Mesenchymal stem cell (in vitro differentiated cells and primary cell): ENCODE measurements at regions not wholly inside any gene's neighbourhood (a gene's known extent, or its start where the extent isn't known, plus 50 kb on each side); places are given as distances from the start of the nearest gene placed in this dataset.
"Not testable (repeated sequence)": the region's sequence is repeated elsewhere in the genome, so short reads cannot be mapped to it uniquely, and the experiment has no call there.

Source experiments
- DNase-seq: peaks from one replicate; pipeline ENCODE4 v3.0.0-alpha.2; 2013
- H2AFZ ChIP-seq: one replicate; pipeline ENCODE4 v1.6.1; 2013; ENCODE audit warnings: low read depth, mild to moderate bottlenecking, control low read depth, inconsistent platforms, low read length, moderate library complexity
- H2AK5ac ChIP-seq: 2 replicates; pipeline ENCODE4 v1.6.1; 2013; ENCODE audit warnings: low read length, moderate library complexity, mild to moderate bottlenecking, inconsistent platforms; ENCODE audit not compliant: severe bottlenecking
- H2BK120ac ChIP-seq: one replicate; pipeline ENCODE4 v1.6.1; 2013; ENCODE audit warnings: low read depth, mild to moderate bottlenecking, inconsistent platforms, low read length, moderate library complexity
- H2BK12ac ChIP-seq, 2 experiments: one replicate each; pipeline ENCODE4 v1.6.1; 2013; ENCODE audit warnings: inconsistent platforms in 2 of 2, low read length in 2 of 2, mild to moderate bottlenecking in 2 of 2, moderate library complexity in 2 of 2, control low read depth in 1 of 2
- H2BK15ac ChIP-seq: one replicate; pipeline ENCODE4 v1.6.1; 2013; ENCODE audit warnings: mild to moderate bottlenecking, low read depth, inconsistent platforms; ENCODE audit not compliant: poor library complexity, severe bottlenecking
- H2BK5ac ChIP-seq: 2 replicates; pipeline ENCODE4 v1.6.1; 2013; ENCODE audit warnings: low read depth, mild to moderate bottlenecking, low read length, control low read depth, inconsistent platforms; ENCODE audit not compliant: poor library complexity, severe bottlenecking
- H3K14ac ChIP-seq, 2 experiments: one replicate each; pipeline ENCODE4 v1.6.1; 2013; ENCODE audit warnings: inconsistent platforms in 2 of 2, low read length in 2 of 2, control low read depth in 1 of 2, mild to moderate bottlenecking in 1 of 2, moderate library complexity in 1 of 2
- H3K18ac ChIP-seq, 2 experiments: one replicate each; pipeline ENCODE4 v1.6.1; 2013; ENCODE audit warnings: inconsistent platforms in 2 of 2, low read length in 2 of 2, control low read depth in 1 of 2, low read depth in 1 of 2, mild to moderate bottlenecking in 1 of 2
- H3K23ac ChIP-seq, 2 experiments: one replicate each; pipeline ENCODE4 v1.6.1; 2013; ENCODE audit warnings: inconsistent platforms in 2 of 2, low read length in 2 of 2, mild to moderate bottlenecking in 2 of 2, moderate library complexity in 2 of 2, control low read depth in 1 of 2
- H3K27ac ChIP-seq: 2 replicates; pipeline ENCODE4 v1.5.1; 2013; ENCODE audit warnings: mild to moderate bottlenecking, moderate library complexity, low read length, control low read depth, inconsistent platforms; ENCODE audit not compliant: poor library complexity, severe bottlenecking
- H3K27me3 ChIP-seq, 2 experiments: 2 replicates each; pipeline versions ENCODE4 v1.6.1 to v1.7.0; 2013; ENCODE audit warnings: low read length in 2 of 2, mild to moderate bottlenecking in 2 of 2, moderate library complexity in 2 of 2, control low read depth in 1 of 2, inconsistent platforms in 1 of 2; ENCODE audit not compliant: control insufficient read depth in 1 of 2, insufficient read depth in 1 of 2
- H3K36me3 ChIP-seq, 2 experiments: 2 replicates each; pipeline versions ENCODE4 v1.6.1 to v1.7.0; 2013; ENCODE audit warnings: low read length in 2 of 2, control low read depth in 1 of 2, inconsistent platforms in 1 of 2, low read depth in 1 of 2, mild to moderate bottlenecking in 1 of 2; ENCODE audit not compliant: insufficient read depth in 2 of 2, control insufficient read depth in 1 of 2
- H3K4ac ChIP-seq, 2 experiments: one replicate each; pipeline ENCODE4 v1.6.1; 2013; ENCODE audit warnings: inconsistent platforms in 2 of 2, low read length in 2 of 2, mild to moderate bottlenecking in 2 of 2, moderate library complexity in 2 of 2, control low read depth in 1 of 2, low read depth in 1 of 2
- H3K4me1 ChIP-seq: 2 replicates; pipeline ENCODE4 v1.6.1; 2013; ENCODE audit warnings: low read depth, low read length, control low read depth; ENCODE audit not compliant: control insufficient read depth, insufficient read depth
- H3K4me2 ChIP-seq: 2 replicates; pipeline ENCODE4 v1.6.1; 2013; ENCODE audit warnings: low read length, mild to moderate bottlenecking, inconsistent platforms; ENCODE audit not compliant: poor library complexity, severe bottlenecking
- H3K4me3 ChIP-seq, 2 experiments: 2 replicates each; pipeline versions ENCODE4 v1.5.1 to v1.7.0; 2013; ENCODE audit warnings: low read length in 2 of 2, mild to moderate bottlenecking in 2 of 2, control low read depth in 1 of 2, low read depth in 1 of 2; ENCODE audit not compliant: insufficient read depth in 1 of 2
- H3K79me1 ChIP-seq: replicated peaks from 2 replicates; pipeline ENCODE4 v1.6.1; 2013; ENCODE audit warnings: mild to moderate bottlenecking, control low read depth, low read length, inconsistent platforms; ENCODE audit not compliant: poor library complexity, severe bottlenecking
- H3K9ac ChIP-seq: 2 replicates; pipeline ENCODE4 v1.7.0; 2013; ENCODE audit warnings: mild to moderate bottlenecking, low read length, moderate library complexity
- H3K9me3 ChIP-seq: 2 replicates; pipeline ENCODE4 v1.7.0; 2013; ENCODE audit warnings: mild to moderate bottlenecking, low read length; ENCODE audit not compliant: control insufficient read depth
- H4K8ac ChIP-seq: one replicate; pipeline ENCODE4 v1.6.1; 2013; ENCODE audit warnings: inconsistent platforms, mild to moderate bottlenecking, low read length, moderate library complexity
- H4K91ac ChIP-seq: one replicate; pipeline ENCODE4 v1.6.1; 2013; ENCODE audit warnings: mild to moderate bottlenecking, low read length, inconsistent platforms
- WGBS: methylation state at CpG from one replicate; pipeline ENCODE4 v1.1.7; 2013; ENCODE audit warnings: mixed read lengths; 5-methylcytosine and 5-hydroxymethylcytosine counted together

DNA sequence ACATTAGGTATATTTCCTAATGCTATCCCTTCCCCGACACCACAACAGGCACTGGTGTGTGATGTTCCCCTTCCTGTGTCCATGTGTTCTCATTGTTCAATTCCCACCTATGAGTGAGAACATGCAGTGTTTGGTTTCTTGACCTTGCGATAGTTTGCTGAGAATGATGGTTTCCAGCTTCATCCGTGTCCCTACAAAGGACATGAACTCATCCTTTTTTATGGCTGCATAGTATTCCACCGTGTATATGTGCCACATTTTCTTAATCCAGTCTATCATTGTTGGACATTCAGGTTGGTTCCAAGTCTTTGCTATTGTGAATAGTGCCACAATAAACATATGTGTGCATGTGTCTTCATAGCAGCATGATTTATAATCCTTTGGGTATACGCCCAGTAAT lies 228.5 kb upstream of the RARB start:
- 91% methylated on average over 4 of the region's 5 CpGs for WGBS
- not testable (repeated sequence) for H2BK15ac ChIP-seq

GRCh38 chr3:25212736-25213135 lies 215.3 kb upstream of the RARB start:
- 88% methylated on average over 5 of the region's 7 CpGs for WGBS
- H2AK5ac ChIP-seq = no peak overlapping the region

More for the DNA sequence above, 228.5 kb upstream of the RARB start:
- not testable (repeated sequence) for H4K91ac ChIP-seq, H2BK12ac ChIP-seq, H3K4me3 ChIP-seq, H2AFZ ChIP-seq, H3K9me3 ChIP-seq, H3K27ac ChIP-seq, H3K4ac ChIP-seq, H2BK120ac ChIP-seq, H3K4me1 ChIP-seq, H3K18ac ChIP-seq, H3K36me3 ChIP-seq, H3K27me3 ChIP-seq, DNase-seq, H3K9ac ChIP-seq, H3K4me2 ChIP-seq, H3K14ac ChIP-seq, H2AK5ac ChIP-seq, H3K23ac ChIP-seq, H4K8ac ChIP-seq, H3K79me1 ChIP-seq, H2BK5ac ChIP-seq

DNA sequence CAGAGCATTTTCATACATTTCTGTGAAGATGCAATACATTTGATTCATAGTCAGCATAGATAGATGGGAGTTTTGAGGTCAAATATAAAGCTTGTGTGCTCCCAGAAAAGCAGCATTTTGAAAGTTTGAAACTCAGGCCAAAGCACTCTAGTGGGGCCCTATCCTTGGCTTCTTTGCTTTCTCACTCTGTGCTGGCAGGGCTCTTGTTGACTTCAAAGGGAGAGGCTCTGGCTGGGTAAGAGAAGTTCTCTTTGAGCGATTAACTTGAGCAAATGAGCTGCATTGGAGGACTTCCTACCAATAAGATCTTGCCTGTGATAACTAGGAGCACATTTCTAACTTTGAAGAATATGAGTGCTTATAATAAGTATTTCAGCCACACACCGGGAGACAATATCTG lies 214.0 kb upstream of the RARB start:
- Histone ChIP-seq H3K36me3 (no peaks in the 10 kb centered on the region), H3K4me2 (no peak overlapping the region), H3K9ac (no peak overlapping the region), H3K4me3 (no peak overlapping the region), H3K23ac (no peak overlapping the region), H3K14ac (no peak overlapping the region), H4K8ac (no peak overlapping the region), H2AK5ac (no peak overlapping the region), H2BK12ac (no peak overlapping the region), H3K27me3 (no peaks in the 10 kb centered on the region), H3K4me1 (no peaks in the 10 kb centered on the region), H2AFZ (no peak overlapping the region), H3K27ac (no peak overlapping the region), H2BK120ac (no peak overlapping the region), H3K18ac (no peak overlapping the region), H4K91ac (no peak overlapping the region), H3K79me1 (no peaks in the 10 kb centered on the region), H3K9me3 (peaks cover 12% of the 10 kb centered on the region), H3K4ac (no peak overlapping the region), H2BK15ac (no peak overlapping the region), H2BK5ac (no peak overlapping the region)
- no peak for DNase-seq
- WGBS = no CpG with 5 or more reads among the region's 2 CpGs

More at GRCh38 chr3:25212736-25213135, 215.3 kb upstream of the RARB start:
- no peak for DNase-seq
- Histone ChIP-seq H2BK5ac (no peak overlapping the region), H3K27ac (no peak overlapping the region), H3K79me1 (no peaks in the 10 kb centered on the region), H3K9ac (no peak overlapping the region), H3K4me2 (no peak overlapping the region), H2BK15ac (no peak overlapping the region), H4K91ac (no peak overlapping the region), H3K18ac (no peak overlapping the region), H3K9me3 (peaks cover 17% of the 10 kb centered on the region), H3K14ac (no peak overlapping the region), H3K36me3 (no peaks in the 10 kb centered on the region), H3K4me3 (no peak overlapping the region), H2BK12ac (no peak overlapping the region), H3K27me3 (no peaks in the 10 kb centered on the region), H4K8ac (no peak overlapping the region), H3K23ac (no peak overlapping the region), H3K4ac (no peak overlapping the region), H2AFZ (no peak overlapping the region), H2BK120ac (no peak overlapping the region), H3K4me1 (no peaks in the 10 kb centered on the region)

DNA sequence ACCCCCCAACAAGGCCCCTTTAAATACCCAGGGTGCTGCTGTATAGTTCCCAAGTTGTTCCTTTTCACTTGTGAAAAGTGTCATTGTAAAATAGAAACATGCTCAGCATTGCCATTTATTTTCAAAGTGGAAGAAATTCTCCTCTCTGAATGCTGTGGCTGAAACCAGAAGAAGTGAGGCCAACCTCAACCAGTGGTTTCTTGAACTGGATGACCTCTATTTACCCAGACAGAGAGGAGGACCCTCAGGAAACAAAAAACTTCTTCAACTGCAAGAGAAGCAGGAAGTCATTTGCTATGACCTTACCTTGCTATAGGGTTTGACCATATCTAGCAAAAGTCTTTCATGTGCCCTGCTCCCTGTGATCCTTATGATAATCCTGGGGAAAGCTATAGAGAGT lies 209.7 kb upstream of the RARB start:
- no peak overlapping the region for H2BK5ac ChIP-seq
- H4K91ac ChIP-seq = no peak overlapping the region
- no peak overlapping the region for H4K8ac ChIP-seq
- H3K4ac ChIP-seq = no peak overlapping the region
- H2BK12ac ChIP-seq = no peak overlapping the region
- no peak overlapping the region for H3K18ac ChIP-seq
- H3K79me1 ChIP-seq = no peaks in the 10 kb centered on the region
- H2BK120ac ChIP-seq = no peak overlapping the region
- no peak overlapping the region for H3K27ac ChIP-seq
- H3K36me3 ChIP-seq = no peaks in the 10 kb centered on the region
- H3K27me3 ChIP-seq = no peaks in the 10 kb centered on the region
- H3K9me3 ChIP-seq = peaks cover 6% of the 10 kb centered on the region
- no peak overlapping the region for H3K23ac ChIP-seq
- no peak overlapping the region for H2AFZ ChIP-seq
- no peak overlapping the region for H3K14ac ChIP-seq
- no peak overlapping the region for H2BK15ac ChIP-seq
- DNase-seq = no peak
- no peak overlapping the region for H3K4me3 ChIP-seq
- no peak overlapping the region for H3K9ac ChIP-seq
- H2AK5ac ChIP-seq = no peak overlapping the region
- no peak overlapping the region for H3K4me2 ChIP-seq
- H3K4me1 ChIP-seq = no peaks in the 10 kb centered on the region
